ENCODE measurements at regions not wholly inside any gene's neighbourhood (a gene's known extent, or its start where the extent isn't known, plus 50 kb on each side); places are given as distances from the start of the nearest gene placed in this dataset.
"Not testable (repeated sequence)": the region's sequence is repeated elsewhere in the genome, so short reads cannot be mapped to it uniquely, and the experiment has no call there.

GRCh38 chr5:57396701-57397100 lies 85.9 kb downstream of the ACTBL2 start:
- no peak for DNase-seq (ENCODE audit: low read depth, low spot score)

GRCh38 chr5:57394421-57395210 lies 88.0 kb downstream of the ACTBL2 start:
- no peak for DNase-seq (ENCODE audit: low read depth, low spot score)

- no peak for DNase-seq (ENCODE audit: low read depth, low spot score)
These were observed 95.7 kb downstream of the ACTBL2 start for GRCh38 chr5:57386958-57387357.

- DNase-seq (ENCODE audit: low read depth, low spot score): peak; percentile 93
These were observed 99.3 kb downstream of the ACTBL2 start for GRCh38 chr5:57383093-57383861.

GRCh38 chr5:57382655-57383054 lies 100.0 kb downstream of the ACTBL2 start:
- no peak for DNase-seq (ENCODE audit: low read depth, low spot score)

GRCh38 chr5:57370376-57370775 lies 112.2 kb downstream of the ACTBL2 start:
- DNase-seq (ENCODE audit: low read depth, low spot score): no peak

- DNase-seq (ENCODE audit: low read depth, low spot score): no peak
These were observed 114.6 kb downstream of the ACTBL2 start for GRCh38 chr5:57368010-57368409.

GRCh38 chr5:57366744-57367143 lies 115.9 kb downstream of the ACTBL2 start:
- no peak for DNase-seq (ENCODE audit: low read depth, low spot score)

- no peak for DNase-seq (ENCODE audit: low read depth, low spot score)
These were observed 119.7 kb downstream of the ACTBL2 start for GRCh38 chr5:57362951-57363350.

GRCh38 chr5:57360871-57361270 lies 121.7 kb downstream of the ACTBL2 start:
- DNase-seq (ENCODE audit: low read depth, low spot score): no peak

GRCh38 chr5:57358796-57359592 lies 123.6 kb downstream of the ACTBL2 start:
- DNase-seq (ENCODE audit: low read depth, low spot score): no peak

GRCh38 chr5:57356850-57357249 lies 125.8 kb downstream of the ACTBL2 start:
- not testable (repeated sequence) for DNase-seq (ENCODE audit: low read depth, low spot score)

GRCh38 chr5:57349214-57349613 lies 133.4 kb downstream of the ACTBL2 start:
- DNase-seq (ENCODE audit: low read depth, low spot score): no peak

- DNase-seq (ENCODE audit: low read depth, low spot score): no peak
These were observed 134.1 kb downstream of the ACTBL2 start for GRCh38 chr5:57348376-57349140.

GRCh38 chr5:57346328-57346727 lies 136.3 kb downstream of the ACTBL2 start:
- DNase-seq (ENCODE audit: low read depth, low spot score): no peak

GRCh38 chr5:57341380-57341979 lies 141.1 kb downstream of the ACTBL2 start:
- DNase-seq (ENCODE audit: low read depth, low spot score): no peak

- no peak for DNase-seq (ENCODE audit: low read depth, low spot score)
These were observed 141.9 kb downstream of the ACTBL2 start for GRCh38 chr5:57340681-57341080.

- DNase-seq (ENCODE audit: low read depth, low spot score): no peak
These were observed 143.1 kb downstream of the ACTBL2 start for GRCh38 chr5:57339521-57339920.

- DNase-seq (ENCODE audit: low read depth, low spot score): no peak
These were observed 143.7 kb downstream of the ACTBL2 start for GRCh38 chr5:57338868-57339340.

GRCh38 chr5:57338068-57338867 lies 144.3 kb downstream of the ACTBL2 start:
- no peak for DNase-seq (ENCODE audit: low read depth, low spot score)

Data from pulmonary artery endothelial cell (primary cell).